Sigmoid colon (tissue), 4 donors: ENCODE measurements at regions not wholly inside any gene's neighbourhood (a gene's known extent, or its start where the extent isn't known, plus 50 kb on each side); places are given as distances from the start of the nearest gene placed in this dataset.

Experiments
- POLR2A ChIP-seq, 2 donors: fragments of 450-650 bp; IDR thresholded peaks; one replicate each; pipeline ENCODE4 v1.6.1; 2016; ENCODE audit warnings: antibody characterized with exemption in 2 of 2, mild to moderate bottlenecking in 2 of 2, moderate library complexity in 2 of 2
- POLR2AphosphoS5 ChIP-seq, 4 donors: sonication (generic); formaldehyde crosslinking; IDR thresholded peaks; one replicate each; pipeline ENCODE4 v1.6.1; 2017; ENCODE audit warnings: antibody characterized with exemption in 4 of 4

DNA sequence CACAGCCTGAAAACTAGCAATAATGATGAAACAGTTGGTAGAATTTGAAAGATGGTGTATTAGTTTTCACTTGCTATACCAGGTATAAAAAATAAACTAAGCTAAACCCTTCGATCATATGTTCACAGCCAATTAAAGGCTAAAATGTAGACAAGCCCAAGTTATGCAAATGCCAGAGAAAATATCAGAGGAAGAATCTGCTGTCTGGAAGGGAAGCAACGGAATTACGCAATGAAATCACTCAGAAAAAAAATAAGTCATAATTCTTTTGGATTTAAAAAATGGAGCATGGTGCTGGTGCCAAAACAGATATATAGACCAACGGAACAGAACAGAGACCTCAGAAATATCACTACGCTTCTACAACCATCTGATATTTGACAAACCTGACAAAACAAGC, 108.3 kb downstream of the ARL4C start:
- TF ChIP-seq POLR2A (IDR thresholded peaks at IDR 0.05) = no peak
- no peak for TF ChIP-seq POLR2AphosphoS5 (IDR thresholded peaks at IDR 0.05)
